ENCODE measurements at regions not wholly inside any gene's neighbourhood (a gene's known extent, or its start where the extent isn't known, plus 50 kb on each side); places are given as distances from the start of the nearest gene placed in this dataset.

DNA sequence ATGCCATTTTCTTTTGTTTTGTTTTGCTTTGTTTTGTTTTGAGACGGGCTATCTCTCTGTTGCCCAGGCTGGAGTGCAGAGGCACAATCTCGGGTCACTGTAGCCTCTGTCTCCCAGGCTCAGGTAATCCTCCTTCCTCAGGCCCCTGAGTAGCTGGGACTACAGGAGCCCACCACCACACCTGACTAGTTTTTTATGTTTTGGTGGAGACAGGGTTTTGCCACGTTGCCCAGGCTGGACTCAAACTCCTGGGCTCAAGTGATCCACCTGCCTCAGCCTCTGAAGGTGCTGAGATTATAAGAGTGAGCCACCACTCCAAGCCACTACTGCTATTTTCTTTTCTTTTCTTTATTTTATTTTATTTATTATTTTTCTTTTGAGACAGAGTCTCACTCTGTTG, 54.0 kb upstream of the S1PR3 start (continued):
- TF ChIP-seq, protein P1, sequence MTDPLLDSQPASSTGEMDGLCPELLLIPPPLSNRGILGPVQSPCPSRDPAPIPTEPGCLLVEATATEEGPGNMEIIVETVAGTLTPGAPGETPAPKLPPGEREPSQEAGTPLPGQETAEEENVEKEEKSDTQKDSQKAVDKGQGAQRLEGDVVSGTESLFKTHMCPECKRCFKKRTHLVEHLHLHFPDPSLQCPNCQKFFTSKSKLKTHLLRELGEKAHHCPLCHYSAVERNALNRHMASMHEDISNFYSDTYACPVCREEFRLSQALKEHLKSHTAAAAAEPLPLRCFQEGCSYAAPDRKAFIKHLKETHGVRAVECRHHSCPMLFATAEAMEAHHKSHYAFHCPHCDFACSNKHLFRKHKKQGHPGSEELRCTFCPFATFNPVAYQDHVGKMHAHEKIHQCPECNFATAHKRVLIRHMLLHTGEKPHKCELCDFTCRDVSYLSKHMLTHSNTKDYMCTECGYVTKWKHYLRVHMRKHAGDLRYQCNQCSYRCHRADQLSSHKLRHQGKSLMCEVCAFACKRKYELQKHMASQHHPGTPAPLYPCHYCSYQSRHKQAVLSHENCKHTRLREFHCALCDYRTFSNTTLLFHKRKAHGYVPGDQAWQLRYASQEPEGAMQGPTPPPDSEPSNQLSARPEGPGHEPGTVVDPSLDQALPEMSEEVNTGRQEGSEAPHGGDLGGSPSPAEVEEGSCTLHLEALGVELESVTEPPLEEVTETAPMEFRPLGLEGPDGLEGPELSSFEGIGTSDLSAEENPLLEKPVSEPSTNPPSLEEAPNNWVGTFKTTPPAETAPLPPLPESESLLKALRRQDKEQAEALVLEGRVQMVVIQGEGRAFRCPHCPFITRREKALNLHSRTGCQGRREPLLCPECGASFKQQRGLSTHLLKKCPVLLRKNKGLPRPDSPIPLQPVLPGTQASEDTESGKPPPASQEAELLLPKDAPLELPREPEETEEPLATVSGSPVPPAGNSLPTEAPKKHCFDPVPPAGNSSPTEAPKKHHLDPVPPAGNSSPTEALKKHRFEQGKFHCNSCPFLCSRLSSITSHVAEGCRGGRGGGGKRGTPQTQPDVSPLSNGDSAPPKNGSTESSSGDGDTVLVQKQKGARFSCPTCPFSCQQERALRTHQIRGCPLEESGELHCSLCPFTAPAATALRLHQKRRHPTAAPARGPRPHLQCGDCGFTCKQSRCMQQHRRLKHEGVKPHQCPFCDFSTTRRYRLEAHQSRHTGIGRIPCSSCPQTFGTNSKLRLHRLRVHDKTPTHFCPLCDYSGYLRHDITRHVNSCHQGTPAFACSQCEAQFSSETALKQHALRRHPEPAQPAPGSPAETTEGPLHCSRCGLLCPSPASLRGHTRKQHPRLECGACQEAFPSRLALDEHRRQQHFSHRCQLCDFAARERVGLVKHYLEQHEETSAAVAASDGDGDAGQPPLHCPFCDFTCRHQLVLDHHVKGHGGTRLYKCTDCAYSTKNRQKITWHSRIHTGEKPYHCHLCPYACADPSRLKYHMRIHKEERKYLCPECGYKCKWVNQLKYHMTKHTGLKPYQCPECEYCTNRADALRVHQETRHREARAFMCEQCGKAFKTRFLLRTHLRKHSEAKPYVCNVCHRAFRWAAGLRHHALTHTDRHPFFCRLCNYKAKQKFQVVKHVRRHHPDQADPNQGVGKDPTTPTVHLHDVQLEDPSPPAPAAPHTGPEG (CRISPR knock-in tag; IDR thresholded peaks at IDR 0.05): no peak
- TF ChIP-seq ARNTL (CRISPR knock-in tag; IDR thresholded peaks at IDR 0.05): no peak
- no peak for TF ChIP-seq ZNF678 (CRISPR knock-in tag; IDR thresholded peaks at IDR 0.05)
- no peak for TF ChIP-seq ERF (CRISPR knock-in tag; IDR thresholded peaks at IDR 0.05)
- TF ChIP-seq FOXM1 (CRISPR knock-in tag; IDR thresholded peaks at IDR 0.05): no peak
- no peak for TF ChIP-seq ZNF30 (CRISPR knock-in tag; IDR thresholded peaks at IDR 0.05)
- TF ChIP-seq ZFP36L2 (CRISPR knock-in tag; IDR thresholded peaks at IDR 0.05): no peak
- no peak for TF ChIP-seq NFATC3 (CRISPR knock-in tag; IDR thresholded peaks at IDR 0.05)
- TF ChIP-seq, protein P2, sequence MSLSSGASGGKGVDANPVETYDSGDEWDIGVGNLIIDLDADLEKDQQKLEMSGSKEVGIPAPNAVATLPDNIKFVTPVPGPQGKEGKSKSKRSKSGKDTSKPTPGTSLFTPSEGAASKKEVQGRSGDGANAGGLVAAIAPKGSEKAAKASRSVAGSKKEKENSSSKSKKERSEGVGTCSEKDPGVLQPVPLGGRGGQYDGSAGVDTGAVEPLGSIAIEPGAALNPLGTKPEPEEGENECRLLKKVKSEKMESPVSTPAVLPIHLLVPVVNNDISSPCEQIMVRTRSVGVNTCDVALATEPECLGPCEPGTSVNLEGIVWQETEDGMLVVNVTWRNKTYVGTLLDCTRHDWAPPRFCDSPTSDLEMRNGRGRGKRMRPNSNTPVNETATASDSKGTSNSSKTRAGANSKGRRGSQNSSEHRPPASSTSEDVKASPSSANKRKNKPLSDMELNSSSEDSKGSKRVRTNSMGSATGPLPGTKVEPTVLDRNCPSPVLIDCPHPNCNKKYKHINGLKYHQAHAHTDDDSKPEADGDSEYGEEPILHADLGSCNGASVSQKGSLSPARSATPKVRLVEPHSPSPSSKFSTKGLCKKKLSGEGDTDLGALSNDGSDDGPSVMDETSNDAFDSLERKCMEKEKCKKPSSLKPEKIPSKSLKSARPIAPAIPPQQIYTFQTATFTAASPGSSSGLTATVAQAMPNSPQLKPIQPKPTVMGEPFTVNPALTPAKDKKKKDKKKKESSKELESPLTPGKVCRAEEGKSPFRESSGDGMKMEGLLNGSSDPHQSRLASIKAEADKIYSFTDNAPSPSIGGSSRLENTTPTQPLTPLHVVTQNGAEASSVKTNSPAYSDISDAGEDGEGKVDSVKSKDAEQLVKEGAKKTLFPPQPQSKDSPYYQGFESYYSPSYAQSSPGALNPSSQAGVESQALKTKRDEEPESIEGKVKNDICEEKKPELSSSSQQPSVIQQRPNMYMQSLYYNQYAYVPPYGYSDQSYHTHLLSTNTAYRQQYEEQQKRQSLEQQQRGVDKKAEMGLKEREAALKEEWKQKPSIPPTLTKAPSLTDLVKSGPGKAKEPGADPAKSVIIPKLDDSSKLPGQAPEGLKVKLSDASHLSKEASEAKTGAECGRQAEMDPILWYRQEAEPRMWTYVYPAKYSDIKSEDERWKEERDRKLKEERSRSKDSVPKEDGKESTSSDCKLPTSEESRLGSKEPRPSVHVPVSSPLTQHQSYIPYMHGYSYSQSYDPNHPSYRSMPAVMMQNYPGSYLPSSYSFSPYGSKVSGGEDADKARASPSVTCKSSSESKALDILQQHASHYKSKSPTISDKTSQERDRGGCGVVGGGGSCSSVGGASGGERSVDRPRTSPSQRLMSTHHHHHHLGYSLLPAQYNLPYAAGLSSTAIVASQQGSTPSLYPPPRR (CRISPR knock-in tag; IDR thresholded peaks at IDR 0.05; ENCODE audit: borderline replicate concordance): no peak
